ENCODE measurements at regions not wholly inside any gene's neighbourhood (a gene's known extent, or its start where the extent isn't known, plus 50 kb on each side); places are given as distances from the start of the nearest gene placed in this dataset.

DNA sequence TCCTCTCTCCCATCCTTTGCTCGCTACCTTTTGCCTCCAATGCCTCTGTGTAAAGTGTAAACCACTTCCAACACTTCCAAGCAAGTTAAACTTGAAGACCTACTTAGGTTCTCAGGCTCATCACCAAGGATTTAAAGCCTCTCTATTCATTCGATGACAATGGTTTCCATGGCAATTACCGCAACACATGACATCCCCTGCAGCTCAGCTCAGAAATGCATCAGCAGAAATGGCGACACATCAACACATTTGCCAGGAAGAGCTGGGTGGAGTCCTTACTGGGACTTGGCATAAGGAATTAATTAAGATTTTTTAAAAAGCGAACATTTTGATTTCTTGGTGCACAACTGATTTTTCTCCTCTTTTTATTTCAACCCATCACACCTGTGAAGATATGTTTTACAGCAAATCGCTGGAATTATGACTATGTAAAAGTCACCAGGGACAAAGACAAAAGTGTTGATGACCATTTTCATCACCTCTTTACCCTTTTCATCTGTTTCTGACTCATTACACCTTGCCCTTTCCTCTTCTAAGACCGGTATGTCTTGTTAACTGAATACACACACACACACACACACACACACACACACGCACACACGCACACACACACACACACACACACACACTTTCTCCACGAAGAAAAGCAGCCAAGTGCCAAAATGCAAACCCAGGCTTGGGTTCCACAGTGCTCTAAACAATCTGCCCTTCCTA is 453.4 kb upstream of the CELF2 start:
- no peak for DNase-seq (ENCODE audit: low read depth in 2 of 3, low spot score in 1 of 3)

DNA sequence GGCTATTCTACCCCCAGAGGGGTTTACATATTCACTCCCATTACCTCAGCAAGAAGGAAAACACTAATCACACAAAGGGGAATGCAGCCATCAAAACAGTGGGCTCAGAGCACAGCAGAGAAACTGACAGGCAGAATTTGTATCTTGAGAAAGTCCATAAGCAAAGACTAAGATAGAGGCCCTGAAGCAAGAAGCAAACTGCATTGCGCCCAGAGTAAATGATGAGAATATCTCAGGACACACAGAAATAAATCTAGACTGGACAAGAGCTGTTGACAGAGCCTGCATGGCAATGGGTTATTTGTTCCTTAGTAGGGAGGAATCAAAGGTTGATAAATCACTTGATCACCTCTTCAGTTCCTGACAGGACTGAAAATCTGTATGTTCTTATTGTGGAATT is 440.7 kb upstream of the CELF2 start:
- no peak for DNase-seq (ENCODE audit: low read depth in 2 of 3, low spot score in 1 of 3)

DNA sequence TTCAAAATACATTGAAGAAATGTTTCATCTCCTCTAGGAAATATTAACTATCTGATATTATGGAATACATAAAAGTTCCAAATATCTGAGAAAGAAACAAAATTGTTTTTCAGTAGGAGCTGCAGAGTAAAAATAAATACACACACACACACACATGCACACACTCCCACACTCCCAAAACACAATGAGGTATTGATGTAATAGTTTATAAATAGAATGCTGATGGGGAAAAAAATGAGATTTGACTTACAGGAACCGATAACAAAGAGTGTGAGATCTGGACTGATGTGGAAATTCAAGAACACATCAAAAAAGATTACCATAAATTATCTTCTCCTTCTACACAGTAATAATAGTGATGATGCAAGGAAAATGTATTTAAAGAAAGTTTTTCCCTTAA is 438.0 kb upstream of the CELF2 start:
- DNase-seq (ENCODE audit: low read depth in 2 of 3, low spot score in 1 of 3): no peak

DNA sequence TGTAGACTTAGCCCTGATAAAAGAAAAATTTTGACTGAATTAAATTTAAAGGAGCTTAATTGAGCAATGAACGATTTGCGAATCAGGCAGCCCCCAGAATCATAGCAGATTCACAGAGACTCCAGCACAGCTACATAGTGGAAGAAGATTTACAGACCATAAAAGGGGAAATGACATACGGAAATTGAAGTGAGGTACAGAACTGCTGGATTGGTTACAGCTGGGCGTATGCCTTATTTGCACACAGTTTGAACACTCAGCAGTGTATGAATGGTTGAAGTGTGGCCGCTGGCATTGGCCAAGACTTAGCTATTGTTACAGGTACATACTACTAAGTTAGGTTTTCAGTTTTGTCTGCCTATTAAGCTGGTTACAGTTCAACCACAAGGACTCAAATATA is 433.5 kb upstream of the CELF2 start:
- DNase-seq (ENCODE audit: low read depth in 2 of 3, low spot score in 1 of 3): no peak

DNA sequence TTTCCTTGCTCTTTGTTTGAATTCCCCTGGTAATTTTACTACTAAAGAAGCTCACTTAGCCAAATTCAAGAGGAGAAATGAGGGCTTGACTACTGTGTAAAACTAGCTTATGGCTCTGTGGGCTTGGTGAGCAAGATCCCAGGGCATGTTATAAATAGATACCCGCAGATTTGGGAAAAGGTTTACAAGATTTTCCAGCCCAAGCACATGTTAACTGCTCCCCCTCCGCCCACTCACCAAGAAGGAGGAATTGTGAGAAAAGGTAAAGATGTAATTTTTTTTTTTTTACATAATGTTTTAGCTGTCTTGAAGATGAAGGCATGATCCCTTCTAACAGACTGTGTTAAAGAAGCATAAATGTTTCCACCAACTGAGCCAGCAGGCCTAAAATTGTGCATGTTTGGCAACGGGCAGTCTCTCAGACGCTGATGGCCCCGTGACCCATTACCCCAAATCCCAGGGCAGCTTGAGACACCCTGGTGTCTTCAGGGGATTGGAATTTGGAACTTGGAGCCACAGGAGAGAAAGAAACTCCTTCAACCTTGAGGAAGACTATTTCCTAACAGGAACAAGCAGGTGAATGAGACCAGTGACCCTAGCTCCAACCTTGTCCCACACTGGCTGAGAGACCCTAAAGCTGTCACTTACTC is 429.8 kb upstream of the CELF2 start:
- no peak for DNase-seq (ENCODE audit: low read depth in 2 of 3, low spot score in 1 of 3)

DNA sequence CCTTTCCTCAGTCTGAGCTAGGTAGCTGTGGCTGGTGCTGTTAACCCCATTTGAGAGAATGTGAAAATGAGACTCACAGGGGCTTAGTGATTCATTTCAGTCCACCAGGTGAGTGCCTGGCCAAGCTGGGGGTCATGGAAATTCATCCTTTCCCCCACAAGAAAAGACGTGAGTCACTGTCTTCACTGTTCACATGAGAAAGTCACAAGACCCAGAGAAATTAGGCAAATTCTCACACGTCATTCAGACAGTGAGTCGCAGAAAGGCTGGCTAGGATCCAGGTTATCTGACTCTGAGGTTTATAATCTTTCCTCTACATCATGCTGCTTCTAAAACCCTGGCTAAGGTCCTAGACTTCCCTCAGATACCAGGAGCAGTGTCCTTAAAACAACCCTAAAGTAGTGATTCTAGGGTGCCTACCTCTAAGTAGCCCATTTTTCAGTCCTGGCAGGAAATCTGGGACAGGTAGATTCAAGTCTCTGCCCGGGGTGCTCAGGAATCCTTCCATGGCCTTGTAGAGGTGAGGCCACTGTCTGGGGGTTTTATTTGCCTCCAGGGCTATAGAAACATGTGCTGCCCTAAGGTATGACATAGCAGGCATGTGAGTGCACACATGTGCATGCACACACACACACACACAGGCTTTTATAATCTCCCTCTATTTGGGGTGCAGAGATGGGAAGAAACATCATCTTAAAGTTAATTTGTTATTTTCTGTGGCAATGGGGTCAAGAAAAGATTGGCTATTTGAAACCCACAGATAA is 427.9 kb upstream of the CELF2 start:
- peak in 2 of 3 donors; percentile 6 to 7 for DNase-seq (ENCODE audit: low read depth in 2 of 3, low spot score in 1 of 3)

DNA sequence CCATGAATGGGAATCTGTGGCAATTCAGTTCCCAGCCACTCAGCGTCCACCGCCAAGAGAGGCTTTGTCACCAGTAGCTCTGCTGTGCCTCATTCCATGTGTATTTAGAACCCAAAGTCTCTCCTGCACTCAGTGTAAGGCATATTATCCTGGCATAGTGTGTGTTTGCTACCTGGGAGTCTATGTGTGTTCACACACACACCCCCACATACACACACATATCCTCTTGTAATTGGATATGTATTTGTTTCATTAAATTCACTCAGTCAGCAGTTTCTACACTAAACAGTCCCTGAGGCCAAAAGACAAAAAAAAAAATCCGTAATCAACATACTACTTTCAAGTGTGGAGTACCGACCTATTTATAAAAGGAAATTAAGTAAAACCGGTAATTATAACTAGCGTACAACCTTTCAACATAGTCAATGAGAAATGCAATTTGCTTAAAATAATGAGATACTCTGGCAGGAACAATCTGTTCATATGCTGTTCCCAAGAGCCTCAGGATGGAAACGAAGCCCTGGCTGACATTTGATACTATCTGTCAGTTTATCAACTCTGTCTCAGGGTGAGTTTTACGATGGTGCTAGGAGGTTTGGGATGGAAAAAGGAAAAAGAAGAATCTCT is 425.8 kb upstream of the CELF2 start:
- no peak for DNase-seq (ENCODE audit: low read depth in 2 of 3, low spot score in 1 of 3)

DNA sequence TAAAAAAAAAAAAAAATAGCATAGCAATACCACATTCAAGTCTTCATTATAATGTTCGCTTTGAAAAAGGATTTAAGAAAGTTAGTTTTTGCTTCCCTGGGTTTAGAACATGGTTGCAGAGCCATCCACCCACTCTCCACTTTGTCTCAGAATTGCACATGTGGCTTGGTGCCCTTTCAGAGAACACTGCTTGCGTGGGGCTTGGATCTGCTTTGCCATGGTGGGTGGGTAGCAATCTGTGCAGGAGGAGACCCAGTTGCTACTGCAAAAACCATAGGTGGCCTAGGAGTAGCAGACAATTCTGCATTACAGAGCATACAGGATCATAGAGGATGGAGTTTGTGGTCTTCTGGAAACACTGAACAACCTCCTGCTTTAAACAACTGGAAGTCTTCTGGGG is 421.4 kb upstream of the CELF2 start:
- DNase-seq (ENCODE audit: low read depth in 2 of 3, low spot score in 1 of 3): no peak

DNA sequence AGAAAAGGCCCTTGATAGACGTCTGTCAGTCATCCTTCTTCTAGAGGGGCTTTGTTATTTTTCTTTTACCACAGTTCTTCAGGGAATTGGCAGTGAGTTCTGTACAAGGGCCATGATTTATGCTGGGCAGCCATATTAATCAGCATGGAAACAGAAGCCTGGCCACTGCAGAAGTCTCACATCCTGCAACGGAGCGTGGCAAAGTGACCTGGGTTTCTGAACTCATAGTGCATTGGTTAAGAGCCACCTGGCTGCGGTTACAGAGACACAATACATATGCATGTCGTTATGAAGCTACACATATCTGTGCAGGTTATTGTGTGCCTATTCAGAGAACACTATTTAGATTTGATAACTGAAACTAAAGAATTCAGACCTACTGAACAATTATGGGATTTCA is 419.4 kb upstream of the CELF2 start:
- no peak for DNase-seq (ENCODE audit: low read depth in 2 of 3, low spot score in 1 of 3)

DNA sequence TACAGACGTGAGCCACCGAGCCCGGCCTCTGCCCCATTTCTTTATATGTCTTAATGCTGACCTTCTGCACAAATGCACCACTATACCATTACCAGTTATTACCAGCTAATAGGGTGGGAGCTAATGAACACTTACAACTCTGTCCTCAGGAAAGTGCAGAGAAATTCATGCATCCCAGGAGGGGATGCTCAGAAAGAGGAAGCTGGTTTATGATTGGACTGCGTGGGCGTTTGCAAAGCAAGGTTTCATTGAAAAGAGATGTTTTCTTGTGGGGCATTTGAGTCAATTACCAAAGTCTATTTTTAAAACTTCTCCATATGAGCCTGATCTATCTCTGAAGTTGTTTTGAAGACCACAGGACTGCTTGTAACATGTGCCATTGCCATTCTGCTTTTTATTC is 417.7 kb upstream of the CELF2 start:
- DNase-seq (ENCODE audit: low read depth in 2 of 3, low spot score in 1 of 3): no peak

DNA sequence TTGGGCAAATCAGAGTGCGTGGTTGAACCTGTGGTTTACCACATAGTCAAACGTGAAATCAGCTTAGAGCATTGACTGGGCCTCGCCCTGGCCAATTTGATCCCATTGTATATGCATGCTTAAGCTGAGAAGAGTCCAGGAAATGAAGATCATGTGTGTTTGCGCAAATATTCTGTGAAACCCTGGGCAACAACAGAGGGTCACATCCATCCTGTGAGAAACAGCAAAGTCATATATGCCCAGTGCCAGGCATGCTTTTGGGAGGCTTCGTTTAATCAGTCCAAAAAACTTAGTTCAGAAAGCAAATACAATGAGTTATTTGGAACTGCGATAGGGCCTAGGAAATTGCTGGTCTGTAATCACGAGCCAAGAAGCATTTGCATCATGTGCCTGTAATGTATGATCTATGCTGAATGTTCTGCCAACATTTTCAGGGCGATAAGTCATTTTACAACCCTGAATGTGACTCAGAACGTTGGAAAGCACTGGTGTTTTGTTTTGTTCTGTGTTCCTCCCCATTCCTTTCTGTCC is 412.1 kb upstream of the CELF2 start:
- DNase-seq (ENCODE audit: low read depth in 2 of 3, low spot score in 1 of 3): no peak

DNA sequence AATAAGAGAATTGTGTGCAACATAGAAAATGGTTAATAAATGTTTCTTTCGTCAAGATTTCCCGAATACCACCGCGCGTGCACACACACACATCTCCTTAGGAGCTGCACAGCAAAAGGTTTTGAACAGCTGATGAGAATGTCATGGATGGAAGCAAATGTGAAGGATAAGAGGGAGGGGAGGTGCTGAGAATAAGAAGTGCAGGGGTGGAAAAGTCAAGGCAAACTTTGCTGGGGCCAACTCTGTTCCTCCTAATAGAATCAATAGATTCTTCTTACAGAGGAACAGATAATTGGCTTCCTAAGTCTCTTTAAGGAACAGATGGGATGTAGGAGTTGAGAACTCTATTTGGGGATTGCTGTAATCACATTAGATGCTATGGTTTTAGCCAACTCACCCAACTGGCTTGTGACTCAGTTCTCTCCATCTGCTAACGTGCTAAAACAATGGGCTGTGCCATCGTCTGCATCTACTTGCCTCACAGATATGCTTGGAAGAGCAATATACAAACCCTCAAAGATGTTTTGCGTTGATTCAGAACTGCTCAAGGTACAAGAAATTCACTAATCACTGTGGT is 408.2 kb upstream of the CELF2 start:
- DNase-seq (ENCODE audit: low read depth in 2 of 3, low spot score in 1 of 3): no peak

DNA sequence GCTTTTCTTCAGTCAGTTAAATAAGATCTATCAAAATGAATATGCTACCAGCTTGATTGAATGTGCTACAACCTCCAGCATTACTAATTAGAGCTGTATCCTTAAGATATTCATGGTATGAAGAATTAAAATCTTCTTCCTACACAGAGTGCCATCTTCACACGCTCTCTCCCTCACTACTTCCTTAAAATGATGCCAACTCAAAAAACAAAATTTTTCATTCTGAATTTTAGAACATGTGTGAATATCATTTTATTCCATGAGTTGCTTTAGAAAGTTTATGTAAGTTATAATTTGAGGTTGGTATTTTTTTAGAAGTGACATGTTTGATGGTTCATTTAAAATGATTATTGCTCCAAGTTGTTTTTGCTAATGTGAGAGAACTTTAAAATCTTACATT is 407.5 kb upstream of the CELF2 start:
- DNase-seq (ENCODE audit: low read depth in 2 of 3, low spot score in 1 of 3): no peak

DNA sequence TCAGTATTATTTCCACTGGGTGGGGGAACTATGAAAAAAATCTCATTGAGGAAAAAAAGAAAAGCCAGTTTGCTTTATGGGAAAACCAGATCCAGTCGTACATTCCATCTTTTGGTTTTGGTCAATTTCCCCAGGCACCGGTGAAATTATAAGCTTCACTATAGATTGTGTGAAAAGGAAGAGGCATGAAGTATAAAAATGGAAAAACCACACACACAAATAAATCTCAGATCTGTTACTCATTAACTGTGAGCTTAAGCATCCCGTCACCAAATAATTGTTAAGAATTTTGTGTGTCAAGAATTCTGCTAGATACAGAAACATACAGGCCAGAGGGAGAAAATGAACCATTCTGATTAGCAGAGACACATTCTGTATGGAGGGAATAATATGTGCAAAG is 405.5 kb upstream of the CELF2 start:
- no peak for DNase-seq (ENCODE audit: low read depth in 2 of 3, low spot score in 1 of 3)

DNA sequence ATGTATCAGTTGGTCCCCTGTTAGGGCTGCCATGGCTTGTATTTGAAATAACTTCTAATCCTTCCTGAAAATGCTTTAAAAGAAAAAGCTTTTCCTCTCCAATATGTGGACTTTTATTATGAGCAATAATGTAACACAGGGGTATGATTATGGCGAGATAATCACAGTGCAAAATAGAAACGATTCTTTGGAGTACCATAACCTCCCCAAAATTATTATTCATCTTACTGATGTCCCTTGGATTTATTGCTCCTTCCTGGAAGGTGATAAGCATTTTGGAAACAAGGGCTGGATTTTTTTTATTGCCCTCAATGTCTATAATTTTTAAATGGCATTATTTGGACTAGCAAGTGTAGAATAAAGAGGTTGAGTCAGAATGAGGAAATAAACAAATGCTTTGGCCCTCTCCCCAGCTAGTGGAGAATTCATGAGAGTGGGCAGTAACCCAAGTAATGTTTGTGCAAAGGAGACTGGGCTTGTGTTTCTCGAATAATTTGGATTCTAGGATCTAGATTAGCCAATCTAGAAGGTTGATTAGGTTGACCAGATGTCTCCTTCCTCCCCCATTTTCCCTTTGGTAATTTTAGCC is 403.9 kb upstream of the CELF2 start:
- DNase-seq (ENCODE audit: low read depth in 2 of 3, low spot score in 1 of 3): no peak

DNA sequence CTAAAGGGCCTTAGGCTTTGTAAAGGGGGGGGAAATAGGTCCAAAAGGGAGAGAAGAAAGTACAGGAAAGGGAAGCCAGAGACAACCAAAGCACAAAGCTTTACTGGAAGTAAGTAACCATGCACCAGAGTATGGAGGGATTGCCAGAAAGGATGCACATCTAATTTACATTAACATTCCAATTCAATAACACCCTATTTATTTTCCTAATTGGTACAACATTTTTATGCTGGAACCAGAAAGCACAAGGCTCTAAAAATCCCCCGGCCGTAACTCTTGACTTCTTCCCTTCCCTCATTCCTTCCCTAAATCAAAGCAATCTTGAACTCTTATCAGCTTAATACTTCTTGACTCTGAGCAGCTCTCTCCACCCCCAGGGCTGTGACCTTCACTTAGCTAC is 400.0 kb upstream of the CELF2 start:
- DNase-seq (ENCODE audit: low read depth in 2 of 3, low spot score in 1 of 3): no peak

DNA sequence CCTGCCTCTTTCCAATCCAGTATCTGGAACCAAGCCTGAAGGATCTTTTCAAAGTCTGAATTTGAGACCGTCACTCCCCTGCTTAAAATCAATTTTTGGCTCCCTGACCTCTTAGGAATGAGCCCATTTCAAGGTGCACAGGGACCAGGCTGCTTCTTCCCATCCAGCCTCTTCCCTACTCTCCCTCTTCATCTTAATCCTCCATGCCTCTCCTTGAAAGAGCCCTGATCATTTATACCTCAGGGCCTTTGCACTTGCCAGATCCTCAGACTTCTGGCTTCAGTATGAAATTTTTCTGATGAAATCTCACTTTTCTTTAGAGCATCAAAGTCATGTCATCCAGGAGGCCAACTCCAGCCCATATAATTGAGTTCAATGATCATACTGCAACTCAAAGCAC is 399.5 kb upstream of the CELF2 start:
- DNase-seq (ENCODE audit: low read depth in 2 of 3, low spot score in 1 of 3): no peak

DNA sequence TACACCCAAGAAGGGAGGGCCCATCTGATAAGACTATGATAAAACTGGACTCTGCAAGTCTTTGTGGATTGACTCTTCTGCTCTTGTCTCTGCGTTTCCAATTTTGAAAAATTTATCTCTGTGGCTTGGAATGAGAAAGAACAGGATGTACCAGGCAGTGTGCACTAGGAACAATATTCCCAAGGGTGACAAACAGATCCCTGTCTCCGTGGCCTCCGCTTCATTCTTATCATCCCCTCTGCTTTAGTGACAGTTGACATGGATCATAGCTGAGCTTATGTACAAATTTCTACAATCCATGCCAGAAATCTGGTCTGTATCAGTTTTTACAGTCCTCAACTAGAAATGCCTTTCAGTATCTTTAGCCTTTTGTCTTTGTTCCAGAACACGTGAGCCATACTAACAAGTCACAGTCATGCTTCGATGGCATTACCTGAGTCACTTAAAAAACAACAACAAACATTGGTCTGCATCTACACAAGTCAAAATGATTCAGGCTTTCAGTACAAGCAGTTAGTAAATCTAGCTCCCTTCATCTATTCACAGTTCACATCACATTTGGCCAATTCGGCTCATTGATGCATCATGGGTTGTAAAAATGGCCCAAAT is 393.6 kb upstream of the CELF2 start:
- no peak for DNase-seq (ENCODE audit: low read depth in 2 of 3, low spot score in 1 of 3)

DNA sequence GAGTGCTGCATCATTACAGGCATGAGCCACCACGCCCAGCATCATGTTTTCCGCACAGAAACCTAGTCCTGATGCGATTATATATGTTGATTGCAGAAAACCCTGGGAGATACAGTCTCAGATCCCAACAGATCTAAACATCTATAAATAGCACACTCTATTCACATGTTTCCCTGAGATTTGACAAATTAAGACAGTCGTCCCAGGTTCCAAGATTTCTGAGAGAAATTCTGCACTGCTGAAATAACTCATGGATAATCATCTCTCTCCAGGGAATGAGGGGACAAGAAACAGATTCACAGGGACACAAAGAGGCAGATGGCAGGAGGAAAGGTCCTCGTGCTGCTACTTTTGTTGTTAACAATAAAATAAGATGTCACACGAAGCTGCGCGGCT is 393.1 kb upstream of the CELF2 start:
- DNase-seq (ENCODE audit: low read depth in 2 of 3, low spot score in 1 of 3): no peak

DNA sequence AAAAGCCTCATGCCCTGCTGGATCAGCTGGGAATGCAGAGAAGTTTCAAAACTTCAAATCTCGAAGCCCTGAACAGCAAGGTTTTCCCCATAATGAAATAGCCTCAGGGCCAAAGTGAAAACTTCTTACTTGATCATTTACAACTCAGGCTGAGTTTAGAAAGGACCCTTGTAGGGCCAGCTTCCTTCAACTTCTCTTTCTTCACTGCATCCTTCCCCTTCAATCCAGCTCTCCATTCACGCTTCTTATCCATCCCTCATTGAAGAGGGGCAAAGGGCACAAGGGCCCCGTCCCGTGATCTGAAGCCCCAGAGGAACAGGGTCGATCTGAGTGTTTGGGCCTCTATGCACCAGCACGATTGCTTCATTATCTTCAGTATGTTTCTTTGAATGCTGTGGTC is 392.2 kb upstream of the CELF2 start:
- no peak for DNase-seq (ENCODE audit: low read depth in 2 of 3, low spot score in 1 of 3)

DNA sequence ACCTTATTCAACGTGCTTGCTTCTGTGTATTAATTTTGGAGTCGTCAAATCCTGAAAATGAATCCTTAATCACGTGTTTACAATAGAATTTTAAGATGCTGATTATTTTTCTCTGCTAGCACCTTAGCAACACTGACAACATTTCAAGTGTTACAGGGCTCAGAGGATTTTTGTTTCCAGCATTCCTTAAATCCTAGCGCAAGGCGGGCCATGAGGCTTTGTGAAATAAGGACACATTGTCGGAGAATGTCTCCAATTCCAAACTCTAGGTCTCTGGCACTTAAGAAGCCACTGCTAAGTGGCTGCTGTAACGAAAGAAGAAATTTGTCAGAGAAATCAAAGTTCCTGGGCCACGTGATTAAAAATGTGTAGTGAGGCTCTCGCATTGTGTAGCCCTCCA is 390.9 kb upstream of the CELF2 start:
- no peak for DNase-seq (ENCODE audit: low read depth in 2 of 3, low spot score in 1 of 3)

Measured in stimulated activated CD4-positive, alpha-beta T cell treated with anti-CD3 and anti-CD28 coated beads, Interleukin-12 subunit alpha, Interleukin-12 subunit beta, amount 100 ng/mL, for 48 hours (primary cell).